CD4-positive, alpha-beta T cell treated with Interleukin-4 for 4 hours (primary cell): ENCODE measurements at regions not wholly inside any gene's neighbourhood (a gene's known extent, or its start where the extent isn't known, plus 50 kb on each side); places are given as distances from the start of the nearest gene placed in this dataset.
"Not testable (repeated sequence)": the region's sequence is repeated elsewhere in the genome, so short reads cannot be mapped to it uniquely, and the experiment has no call there.

Experiments used
- DNase-seq: peaks from one replicate; pipeline ENCODE4 v3.0.0-alpha.2; 2020

GRCh38 chr6:147674099-147674498, 165.6 kb downstream of the SAMD5 start:
- DNase-seq = no peak

- no peak for DNase-seq
These were observed 166.3 kb downstream of the SAMD5 start for GRCh38 chr6:147674794-147675193.

GRCh38 chr6:147675281-147675680, 166.8 kb downstream of the SAMD5 start:
- no peak for DNase-seq

GRCh38 chr6:147676495-147677199, 168.2 kb downstream of the SAMD5 start:
- no peak for DNase-seq

- DNase-seq = no peak
These were observed 169.2 kb downstream of the SAMD5 start for GRCh38 chr6:147677647-147678046.

- DNase-seq = no peak
These were observed 169.8 kb downstream of the SAMD5 start for GRCh38 chr6:147678253-147678652.

GRCh38 chr6:147684906-147685305, 176.4 kb downstream of the SAMD5 start:
- DNase-seq = no peak

- DNase-seq = no peak
These were observed 180.9 kb downstream of the SAMD5 start for GRCh38 chr6:147689398-147689797.

- DNase-seq = no peak
These were observed 183.0 kb downstream of the SAMD5 start for GRCh38 chr6:147691446-147691845.

GRCh38 chr6:147693181-147693580, 184.7 kb downstream of the SAMD5 start:
- no peak for DNase-seq

- DNase-seq = not testable (repeated sequence)
These were observed 186.1 kb downstream of the SAMD5 start for GRCh38 chr6:147694556-147694955.

- DNase-seq = no peak
These were observed 187.3 kb downstream of the SAMD5 start for GRCh38 chr6:147695819-147696218.

GRCh38 chr6:147699140-147699539, 190.7 kb downstream of the SAMD5 start:
- no peak for DNase-seq

- no peak for DNase-seq
These were observed 191.1 kb downstream of the SAMD5 start for GRCh38 chr6:147699637-147700036.

GRCh38 chr6:147700436-147701209, 192.1 kb downstream of the SAMD5 start:
- DNase-seq = no peak

GRCh38 chr6:147704691-147705090, 196.2 kb downstream of the SAMD5 start:
- no peak for DNase-seq

GRCh38 chr6:147707524-147707923, 199.0 kb downstream of the SAMD5 start:
- no peak for DNase-seq

GRCh38 chr6:147708170-147708569, 199.7 kb downstream of the SAMD5 start:
- no peak for DNase-seq

- DNase-seq = no peak
These were observed 201.1 kb downstream of the SAMD5 start for GRCh38 chr6:147709396-147710272.

- DNase-seq = no peak
These were observed 202.4 kb downstream of the SAMD5 start for GRCh38 chr6:147710890-147711289.

- DNase-seq = no peak
These were observed 203.0 kb downstream of the SAMD5 start for GRCh38 chr6:147711476-147711875.

GRCh38 chr6:147712841-147713240, 204.4 kb downstream of the SAMD5 start:
- no peak for DNase-seq

- no peak for DNase-seq
These were observed 206.5 kb downstream of the SAMD5 start for GRCh38 chr6:147715035-147715434.
